ENCODE measurements at regions not wholly inside any gene's neighbourhood (a gene's known extent, or its start where the extent isn't known, plus 50 kb on each side); places are given as distances from the start of the nearest gene placed in this dataset.

- no peak for TF ChIP-seq CTCF (conservative IDR thresholded peaks at IDR 0.05; ENCODE audit: low read depth, low read length)
- no peak for TF ChIP-seq EZH2 (IDR thresholded peaks at IDR 0.05; ENCODE audit: borderline replicate concordance, low read depth, low read length, poor library complexity, severe bottlenecking)
Measured at GRCh38 chr22:26801449-26801848, 144.1 kb downstream of the MIAT start.

Data from A673 (cell line).